HG03066 (cell line): ENCODE measurements at regions not wholly inside any gene's neighbourhood (a gene's known extent, or its start where the extent isn't known, plus 50 kb on each side); places are given as distances from the start of the nearest gene placed in this dataset.
"Not testable (repeated sequence)": the region's sequence is repeated elsewhere in the genome, so short reads cannot be mapped to it uniquely, and the experiment has no call there.

Experiments used
- ATAC-seq: cut with Tn5 transposase; IDR thresholded peaks from one replicate; pipeline ENCODE4 v1.9.1; 2021; ENCODE audit warnings: low read depth; ENCODE audit not compliant: unreplicated experiment

DNA sequence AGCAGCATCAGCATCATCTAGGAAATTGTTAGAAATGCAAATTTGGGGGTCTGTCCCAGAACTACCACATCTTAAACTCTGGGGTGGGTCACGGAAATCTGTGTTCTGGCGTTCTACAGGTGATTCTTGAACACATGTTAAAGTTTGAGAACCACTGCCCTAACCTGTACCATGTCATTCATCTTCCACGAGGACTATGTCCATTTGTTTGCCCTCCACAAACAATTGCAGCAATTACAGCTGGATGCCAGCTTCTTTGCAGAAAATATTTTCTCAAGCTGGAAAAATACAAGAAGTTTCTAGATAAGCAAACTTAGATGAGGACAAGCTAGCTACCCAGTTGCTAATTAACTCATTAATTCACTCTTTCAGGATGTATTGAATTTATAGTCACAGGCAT, 54.1 kb downstream of the MAFB start:
- ATAC-seq = no peak

DNA sequence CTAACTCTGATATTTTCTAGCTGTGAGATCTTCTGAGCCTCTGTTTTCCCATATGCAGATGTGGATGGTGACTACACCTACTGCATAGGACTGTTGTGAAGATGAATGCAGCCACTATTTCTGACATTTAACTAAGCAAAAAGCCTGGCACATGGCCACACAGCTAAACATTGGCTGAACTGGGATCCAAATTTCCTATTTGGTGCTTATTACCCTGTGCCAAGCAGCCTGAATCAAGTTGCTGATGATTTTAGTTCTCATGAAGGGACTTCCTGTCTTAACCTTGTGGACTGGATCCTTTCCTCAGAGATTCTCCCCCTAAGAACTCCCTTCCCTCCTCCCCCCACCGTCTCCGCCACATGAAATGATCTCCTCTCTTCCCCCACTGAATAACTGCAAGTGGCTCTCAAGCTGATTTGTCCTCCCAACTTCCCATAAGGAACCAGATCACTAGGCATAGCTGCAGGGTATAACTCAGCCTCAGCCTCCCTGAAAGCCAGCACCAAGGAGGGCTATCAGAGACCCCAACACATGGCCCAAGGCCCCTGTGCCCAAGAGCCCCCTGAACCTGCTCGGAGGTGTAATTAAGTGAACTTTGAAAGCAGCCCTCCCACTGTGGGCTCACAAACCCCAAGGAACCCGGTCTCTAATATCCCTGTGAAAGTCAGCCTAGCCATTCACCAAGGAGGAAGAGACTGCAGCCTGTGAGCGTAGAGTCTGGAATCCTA, 55.7 kb downstream of the MAFB start:
- ATAC-seq = no peak

DNA sequence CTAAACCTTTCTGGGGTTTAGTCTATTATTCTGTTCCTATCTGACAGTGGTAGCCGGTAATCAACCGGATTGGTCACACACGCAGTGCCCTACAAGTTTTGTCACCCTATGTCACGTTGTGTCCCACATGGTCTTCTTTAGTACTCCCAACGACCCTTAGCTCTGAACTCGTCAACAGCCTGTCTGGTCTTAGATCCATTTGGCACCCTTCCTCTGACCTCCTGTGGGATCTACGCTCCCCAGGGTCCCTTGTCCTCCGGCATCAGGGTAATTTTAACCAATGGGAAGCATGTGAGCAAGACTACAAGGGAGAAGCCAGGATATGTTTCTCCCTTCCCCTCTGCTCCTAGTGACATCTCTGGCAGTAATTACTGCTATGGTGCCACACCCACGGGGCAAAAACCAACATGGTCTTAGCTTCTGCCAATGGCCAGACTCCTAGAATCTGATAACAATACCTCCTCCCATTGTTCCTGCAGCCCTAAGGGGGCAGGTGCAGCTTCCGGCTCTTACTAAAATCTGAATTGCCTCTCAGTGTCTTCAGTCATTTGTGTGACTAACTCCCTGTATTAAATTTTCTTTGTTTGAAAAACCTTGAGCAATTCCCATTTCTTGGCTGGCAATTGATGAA, 56.6 kb downstream of the MAFB start:
- no peak for ATAC-seq

DNA sequence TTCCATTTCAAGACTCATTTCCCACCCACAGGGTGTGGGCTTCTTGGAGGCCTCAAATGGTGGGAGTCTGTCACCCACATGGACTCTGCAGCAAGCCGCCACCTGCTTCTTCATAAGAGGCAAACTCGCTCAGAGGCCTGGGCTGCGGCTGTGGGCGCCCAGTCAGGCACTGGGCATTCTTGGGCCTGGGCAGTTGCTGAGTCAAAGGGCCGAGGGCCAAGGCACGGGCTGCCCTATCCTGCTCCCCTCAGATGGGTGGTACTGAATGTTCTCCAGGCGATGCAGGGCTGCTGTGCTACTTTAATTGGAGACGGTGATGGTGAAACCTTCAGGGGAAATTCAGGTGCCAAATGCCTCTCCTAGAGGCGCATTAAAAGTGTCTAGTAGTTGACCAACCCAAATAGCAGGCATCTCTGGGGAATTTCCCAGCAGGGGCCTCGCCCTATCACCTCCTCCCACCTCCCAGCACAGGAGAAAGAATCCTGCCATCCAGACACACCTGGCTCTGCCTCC, 57.9 kb downstream of the MAFB start:
- ATAC-seq = no peak

DNA sequence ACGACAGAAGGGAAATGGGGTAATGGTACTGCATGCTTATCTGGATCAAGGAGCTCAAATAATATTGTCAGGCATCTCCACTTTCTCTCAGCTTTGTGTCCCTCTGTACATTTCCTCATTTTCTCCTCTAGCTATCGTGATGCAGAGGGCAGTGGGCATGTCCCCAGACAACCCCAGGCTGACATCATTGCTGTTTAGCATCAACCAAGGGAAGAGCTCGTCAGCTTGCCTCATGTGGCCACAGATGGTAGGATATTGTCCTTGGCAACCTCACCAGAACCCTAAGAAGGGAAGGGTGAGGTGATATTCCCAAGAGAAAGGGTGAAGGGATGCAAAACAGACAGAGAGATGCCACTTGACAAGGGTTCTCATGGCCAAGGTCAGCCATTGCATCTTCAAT, 58.3 kb downstream of the MAFB start:
- ATAC-seq = no peak

DNA sequence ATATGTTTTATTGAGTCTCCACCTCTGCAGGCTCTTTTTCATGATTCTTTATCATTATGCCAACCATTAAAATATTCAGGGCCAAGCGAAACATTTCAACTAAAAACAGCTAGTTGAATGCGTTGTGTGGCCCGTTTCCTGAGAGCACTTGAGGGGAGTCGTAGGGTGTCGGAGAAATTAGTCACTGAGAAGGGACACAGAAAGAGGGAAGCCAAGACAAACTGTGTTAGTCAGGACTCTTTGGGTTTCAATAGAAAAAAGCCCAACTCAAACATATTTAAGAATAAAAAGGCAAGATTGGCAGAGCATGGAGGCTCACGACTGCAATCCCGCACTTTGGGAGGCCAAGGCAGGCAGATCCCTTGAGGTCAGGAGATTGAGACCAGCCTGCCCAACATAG, 58.9 kb downstream of the MAFB start:
- no peak for ATAC-seq

DNA sequence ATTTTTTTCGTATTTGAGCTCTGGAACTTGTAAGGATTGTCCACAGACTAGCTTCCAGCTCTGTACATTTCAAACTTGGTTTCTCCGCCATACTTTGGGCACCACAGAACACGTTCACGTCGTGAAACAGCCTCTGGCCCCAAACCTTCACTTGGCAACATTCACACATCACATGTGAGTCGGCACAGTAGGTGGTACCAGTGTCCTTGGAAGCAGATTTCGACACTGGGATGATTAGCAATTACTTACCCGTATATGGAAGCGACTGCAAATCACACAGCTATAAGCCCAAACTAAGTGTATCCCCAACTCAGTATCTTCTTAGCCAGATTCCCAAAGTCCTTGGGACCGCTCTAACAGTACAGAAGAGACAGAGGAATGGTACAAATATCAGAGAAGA, 60.2 kb downstream of the MAFB start:
- no peak for ATAC-seq

DNA sequence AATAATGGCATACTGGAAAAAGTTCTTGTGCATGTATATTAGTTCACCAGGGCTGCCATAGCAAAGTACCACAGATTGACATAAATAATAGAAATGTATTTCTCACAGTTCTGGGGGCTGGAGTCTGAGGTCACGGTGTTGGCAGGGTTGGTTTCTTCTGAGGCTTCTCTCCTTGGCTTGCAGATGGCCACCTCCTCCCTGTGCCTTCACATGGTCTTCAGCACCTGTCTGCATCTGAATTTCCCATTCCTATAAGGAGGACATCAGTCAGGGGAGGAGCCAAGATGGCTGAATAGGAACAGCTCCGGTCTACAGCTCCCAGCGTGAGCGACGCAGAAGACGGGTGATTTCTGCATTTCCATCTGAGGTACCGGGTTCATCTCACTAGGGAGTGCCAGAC, 70.0 kb downstream of the MAFB start:
- not testable (repeated sequence) for ATAC-seq

DNA sequence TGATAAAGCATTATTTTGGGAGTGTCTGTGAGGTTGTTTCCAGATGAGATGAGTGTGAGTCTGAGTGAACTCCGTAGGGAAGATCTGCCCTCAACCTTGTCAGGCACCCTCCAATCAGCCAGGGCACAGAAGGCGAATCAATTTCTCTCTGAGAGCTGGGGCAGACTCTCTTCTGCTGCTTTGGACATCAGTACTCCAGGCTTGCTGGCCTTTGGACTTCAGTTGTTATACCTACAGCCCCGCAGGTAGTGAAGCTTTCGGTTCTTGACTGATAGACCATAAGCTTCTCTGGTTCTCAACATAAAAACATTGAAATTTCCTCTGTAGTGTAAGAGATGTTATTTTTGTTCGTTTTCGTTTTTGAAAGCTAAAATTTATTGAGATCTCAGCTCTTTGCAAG, 71.4 kb downstream of the MAFB start:
- ATAC-seq = no peak

DNA sequence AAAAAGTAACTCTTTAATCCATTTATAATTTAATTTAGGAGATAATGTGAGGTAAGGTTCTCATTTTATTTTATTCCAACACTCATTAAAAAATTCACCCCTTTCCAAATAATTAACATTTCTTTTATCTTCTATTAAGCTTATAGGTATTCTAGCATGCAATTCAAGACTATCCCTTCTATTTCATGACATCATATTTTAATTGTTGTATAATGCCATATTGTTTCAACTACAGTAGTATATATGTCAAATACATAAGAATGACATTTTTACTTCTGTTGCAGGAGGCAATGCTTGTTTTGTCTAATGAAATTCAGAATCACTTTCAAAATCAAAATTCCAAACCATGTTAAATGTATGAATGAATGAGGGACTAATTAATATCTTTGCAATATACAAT, 76.2 kb downstream of the MAFB start:
- ATAC-seq = no peak

DNA sequence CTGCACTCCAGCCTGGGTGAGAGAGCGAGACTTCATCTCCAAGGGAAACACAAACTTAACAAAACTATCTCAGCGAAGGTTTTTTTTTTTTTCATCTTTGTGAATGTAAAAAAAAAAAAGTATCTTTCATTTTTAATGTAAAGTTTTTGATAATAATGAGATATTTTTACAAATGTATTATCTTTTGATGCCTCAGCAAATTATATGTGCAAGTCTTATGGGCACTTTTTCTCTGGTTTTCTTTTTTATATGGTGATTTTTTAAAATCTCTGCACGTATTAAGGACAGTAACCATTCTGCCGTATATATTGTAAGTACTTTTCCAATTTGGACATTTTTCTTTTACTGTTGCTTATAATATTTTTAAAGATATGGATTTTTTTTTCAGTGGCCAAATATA, 76.8 kb downstream of the MAFB start:
- no peak for ATAC-seq

DNA sequence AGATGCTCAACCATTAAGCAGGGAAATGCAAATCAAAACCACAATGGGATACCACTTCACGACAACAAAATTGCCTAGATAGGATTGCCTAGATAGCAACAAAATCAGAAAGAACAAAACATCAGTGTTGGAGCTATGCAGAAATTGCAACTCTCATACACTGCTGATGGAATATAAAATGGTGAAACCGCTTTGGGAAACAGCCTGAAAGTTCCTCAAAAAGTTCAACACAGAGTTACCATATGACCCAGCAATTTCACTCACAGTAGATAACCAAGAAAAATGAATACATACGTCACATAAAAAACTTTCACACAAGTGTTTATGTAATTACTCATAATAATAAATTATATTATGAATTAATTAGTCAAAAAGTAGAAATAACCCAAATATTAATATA, 78.3 kb downstream of the MAFB start:
- ATAC-seq = no peak

DNA sequence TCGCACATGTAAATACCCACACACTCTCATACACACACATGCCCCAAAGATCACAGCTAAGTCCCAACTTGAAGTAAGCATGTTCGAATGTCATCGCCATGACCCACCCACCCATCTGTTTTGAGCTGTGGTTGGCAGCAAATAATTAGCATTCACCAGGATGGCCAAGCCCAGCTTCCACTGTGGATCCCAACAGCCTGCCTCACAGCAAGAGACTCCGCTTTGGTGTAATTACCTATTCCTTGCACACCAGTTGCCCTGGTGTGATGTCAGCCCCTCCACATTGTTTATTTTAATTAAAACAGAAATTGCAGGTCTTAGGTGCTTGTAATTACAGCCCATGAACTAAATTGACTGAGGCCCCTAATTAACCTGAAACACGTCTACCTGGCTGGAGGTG, 81.1 kb downstream of the MAFB start:
- ATAC-seq = no peak

DNA sequence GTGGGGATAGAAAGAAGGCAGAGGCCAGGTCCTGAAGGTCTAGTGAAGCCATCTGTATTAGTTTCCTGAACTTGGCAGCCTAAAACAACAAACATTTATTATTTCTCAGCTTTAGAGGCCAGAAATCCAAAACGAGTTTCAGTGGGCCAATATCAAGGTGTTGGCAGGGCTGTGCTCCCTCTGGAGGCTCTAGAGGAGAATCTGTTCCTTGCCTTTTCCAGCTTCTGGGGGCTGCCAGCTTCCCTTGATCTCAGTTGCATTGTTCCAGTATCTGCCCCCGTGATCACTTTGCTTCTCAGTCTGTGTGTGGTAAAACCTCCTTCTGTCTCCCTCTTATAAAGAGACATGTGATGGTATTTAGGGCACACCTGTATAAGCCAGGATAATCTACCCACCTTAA, 82.4 kb downstream of the MAFB start:
- no peak for ATAC-seq

DNA sequence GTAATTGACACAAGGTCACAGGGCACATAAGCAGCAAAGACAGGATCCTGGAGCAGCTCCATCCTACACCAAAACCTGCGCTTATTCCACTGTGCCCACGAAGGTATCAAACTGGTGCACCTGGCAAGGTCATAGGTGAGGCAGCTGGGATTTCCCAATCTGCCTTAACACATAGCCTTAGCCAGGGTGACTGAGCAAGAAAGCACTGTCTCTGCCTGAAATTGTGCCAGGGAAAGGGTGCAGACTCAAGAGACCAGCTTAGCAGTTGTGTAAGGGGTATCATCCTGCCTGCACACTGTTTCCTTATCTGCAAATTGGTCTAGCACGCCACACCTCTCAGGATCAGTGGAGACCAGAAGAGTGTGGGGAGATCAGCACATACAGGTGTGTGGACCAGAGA, 82.8 kb downstream of the MAFB start:
- ATAC-seq = no peak

DNA sequence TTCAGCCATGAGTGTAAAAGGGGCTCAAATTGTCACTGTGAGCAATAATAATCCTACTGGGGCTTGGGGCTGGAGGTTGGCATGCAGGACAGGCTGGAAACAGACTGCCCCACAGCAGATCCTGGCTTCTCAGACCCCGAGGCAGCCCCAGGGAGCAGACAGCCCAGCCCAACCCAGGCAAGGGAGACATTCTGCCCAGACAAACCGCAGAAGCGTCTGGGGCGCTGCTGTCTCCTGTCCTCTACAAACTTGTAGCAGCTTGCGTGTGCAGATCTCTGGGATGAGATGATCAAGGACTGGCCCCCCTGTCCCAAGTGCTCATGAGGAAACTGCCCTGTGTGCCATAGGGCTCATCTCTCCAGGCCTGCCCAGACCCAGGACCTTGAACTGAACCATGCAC, 84.6 kb downstream of the MAFB start:
- no peak for ATAC-seq

DNA sequence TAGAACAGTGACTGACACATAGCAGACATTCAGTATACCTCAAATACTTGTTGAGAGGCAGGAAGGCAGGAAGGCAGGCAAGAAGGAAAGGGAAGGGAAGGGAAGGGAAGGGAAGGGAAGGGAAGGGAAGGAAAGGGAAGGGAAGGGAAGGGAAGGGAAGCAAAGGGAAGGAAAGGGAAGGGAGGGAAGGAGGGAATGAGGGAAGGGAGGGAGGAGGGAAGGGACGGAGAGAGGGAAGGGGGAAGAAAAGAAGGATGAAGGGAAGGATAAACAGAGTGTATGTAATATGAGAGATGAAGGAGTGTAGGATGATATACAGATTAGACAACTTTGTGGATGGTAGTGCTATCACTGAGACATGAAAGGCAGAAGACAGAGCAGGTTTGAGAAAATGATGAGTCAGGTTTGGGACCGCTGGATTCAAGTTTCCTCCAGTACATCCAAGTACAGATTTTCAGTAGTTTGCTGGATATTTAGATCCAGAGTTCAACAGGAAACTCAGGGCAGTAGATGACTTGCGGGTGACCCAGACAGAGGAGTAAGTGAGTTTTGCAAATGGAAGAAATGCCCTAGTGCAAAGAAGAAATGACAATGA, 85.9 kb downstream of the MAFB start:
- ATAC-seq = no peak

DNA sequence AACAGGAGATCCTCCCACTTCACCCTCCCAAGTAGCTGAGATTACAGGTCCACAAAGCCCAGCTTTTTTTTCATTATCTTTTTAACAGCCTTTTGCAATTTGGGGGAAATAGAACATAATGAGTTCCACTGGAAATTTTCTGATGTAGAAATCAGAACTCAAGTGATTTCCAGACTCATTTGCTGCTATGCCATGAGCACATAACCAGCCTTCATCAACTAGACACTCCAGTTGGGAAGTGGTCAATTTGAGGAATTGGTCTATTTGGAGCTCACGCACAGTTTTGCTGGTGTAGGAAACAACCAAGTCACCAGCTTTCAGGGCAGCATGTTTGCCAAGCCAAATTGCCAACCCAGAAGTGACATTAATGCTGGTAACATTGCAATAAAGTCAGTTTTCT, 86.7 kb downstream of the MAFB start:
- ATAC-seq = no peak

DNA sequence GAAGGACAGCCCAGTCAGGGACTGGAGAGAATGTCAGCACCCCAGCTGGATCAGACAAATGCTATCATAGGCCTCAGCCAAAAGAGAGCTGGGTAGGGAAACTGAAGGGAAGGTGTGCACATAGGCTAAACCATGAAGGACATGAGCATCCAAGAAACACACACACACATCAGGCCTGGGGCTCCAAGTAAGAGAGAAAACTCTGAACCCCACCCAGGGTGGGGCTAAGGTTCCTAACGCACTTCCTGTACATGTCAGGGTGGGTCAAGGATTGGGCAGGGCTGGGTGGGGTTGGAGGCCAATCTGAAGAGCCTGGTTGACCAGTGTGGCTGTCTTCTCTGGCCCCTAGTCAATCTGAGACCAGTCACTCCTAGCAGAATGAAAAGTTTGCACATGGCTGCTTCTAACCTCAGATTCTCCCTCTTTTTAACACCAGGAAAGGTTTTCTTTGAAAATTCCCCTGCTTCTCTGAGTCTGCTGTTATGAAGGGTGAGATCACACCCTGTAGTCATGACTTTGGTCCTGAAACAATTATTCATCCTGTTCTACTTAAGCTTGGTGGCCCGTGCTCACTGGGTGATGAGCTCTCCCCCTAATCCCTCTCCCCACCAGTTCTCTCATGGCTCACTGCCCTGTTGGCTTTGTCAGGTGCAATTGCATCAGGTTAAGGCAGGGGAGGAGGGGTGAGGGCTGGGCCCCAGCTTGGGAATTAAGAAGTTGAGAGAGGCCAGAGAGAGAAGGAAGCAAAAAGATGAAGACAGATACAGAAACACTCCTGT, 88.4 kb downstream of the MAFB start:
- no peak for ATAC-seq

DNA sequence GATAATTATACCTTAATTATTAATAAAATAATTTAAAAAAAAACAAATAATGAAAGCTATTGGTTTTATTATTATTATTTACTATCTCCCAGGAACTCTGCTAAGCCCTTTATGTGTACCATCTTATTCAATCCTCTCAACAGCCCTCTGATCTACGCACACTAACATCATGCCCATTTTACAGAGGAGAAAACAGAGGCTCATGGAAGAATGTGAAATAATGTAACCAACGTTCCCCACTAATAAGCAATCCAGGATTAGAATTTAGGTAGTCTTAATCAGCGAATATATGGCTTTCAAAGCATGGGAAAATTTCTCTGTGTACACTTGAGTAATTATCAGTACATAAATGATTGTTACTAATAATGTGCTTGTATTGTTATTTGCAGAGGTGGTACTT, 89.0 kb downstream of the MAFB start:
- ATAC-seq = no peak

DNA sequence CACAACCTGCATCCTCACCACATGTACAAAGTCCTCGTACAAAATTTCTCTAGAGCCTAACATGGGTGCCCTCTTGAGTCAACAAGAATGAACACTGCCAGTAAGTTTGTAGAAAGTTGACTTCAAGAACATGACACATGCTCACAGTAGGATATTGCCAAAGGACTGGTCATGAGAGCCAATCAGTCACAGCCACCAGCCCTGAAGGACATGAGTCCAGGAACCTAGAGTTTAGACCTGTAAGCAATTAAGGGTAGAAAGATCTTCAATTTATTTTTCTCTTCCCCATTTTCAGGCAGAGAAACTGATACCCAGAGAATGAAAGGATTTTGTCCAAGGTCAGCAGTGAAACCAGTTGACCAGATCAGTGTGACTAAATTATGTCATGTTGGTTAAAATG, 96.1 kb downstream of the MAFB start:
- ATAC-seq = no peak
